ENCODE measurements at regions not wholly inside any gene's neighbourhood (a gene's known extent, or its start where the extent isn't known, plus 50 kb on each side); places are given as distances from the start of the nearest gene placed in this dataset.

DNA sequence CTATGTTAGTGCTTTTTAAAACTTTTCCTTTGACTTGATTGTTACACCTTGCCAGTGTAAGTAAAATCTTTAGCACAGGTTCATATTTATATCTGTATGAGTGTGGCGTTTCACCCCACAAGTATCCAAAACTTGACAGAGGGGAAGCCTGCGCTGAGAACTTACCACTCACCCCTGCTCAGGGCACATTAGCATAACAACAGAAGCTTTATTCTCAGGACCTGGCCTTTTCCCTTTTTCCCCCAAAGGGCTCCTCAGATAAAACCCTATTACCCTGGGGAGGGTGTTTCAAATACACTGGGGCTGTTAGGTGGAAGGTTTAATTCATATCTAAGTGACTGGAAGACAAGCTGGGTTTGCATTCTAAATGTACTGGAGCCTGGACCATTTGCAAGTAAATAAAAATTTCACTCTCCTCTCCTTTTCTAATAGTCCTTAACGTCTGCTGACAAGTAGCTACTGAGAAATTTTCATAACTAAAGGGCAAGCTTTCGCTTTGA is 276.6 kb downstream of the RNF152 start:
- DNase-seq = no peak

DNA sequence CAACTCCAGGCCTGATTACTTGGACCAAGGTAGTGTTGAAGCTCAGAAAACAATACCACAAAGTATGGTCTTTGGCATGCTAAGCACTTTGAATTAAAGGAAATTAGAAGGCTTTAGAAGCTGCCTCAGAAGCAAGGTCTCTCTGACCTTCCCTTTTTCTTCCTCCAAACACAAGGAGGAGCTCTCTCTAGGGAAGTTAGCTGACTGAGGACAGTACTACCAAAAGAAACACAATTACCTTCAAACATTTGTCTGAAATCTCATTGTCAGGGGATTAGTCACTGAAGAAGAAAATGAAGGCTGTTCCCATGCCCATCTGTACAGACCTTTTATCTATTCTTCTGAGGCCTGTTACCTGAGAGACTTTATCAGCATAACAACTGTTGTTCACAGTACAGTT is 279.3 kb downstream of the CDH20 start:
- DNase-seq = no peak

DNA sequence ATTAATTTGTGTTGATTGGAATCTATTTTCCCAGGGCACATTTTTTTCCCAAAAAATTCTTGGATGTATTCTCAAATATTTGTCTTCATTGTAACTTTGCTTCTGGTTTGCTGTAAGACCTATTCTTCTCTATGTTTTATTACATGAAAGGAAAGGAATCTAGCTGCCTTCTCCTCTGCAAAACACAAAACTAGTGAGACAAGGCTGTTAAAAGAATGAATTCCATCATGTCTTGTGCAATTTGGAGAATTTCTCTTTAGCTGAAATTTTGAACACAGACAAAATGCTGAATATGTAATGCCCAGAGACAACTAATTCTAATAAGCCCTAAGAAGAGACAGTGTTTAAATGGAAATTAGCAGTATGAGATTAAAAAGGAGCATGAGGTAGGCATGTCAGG is 275.9 kb downstream of the CDH20 start:
- no peak for DNase-seq

DNA sequence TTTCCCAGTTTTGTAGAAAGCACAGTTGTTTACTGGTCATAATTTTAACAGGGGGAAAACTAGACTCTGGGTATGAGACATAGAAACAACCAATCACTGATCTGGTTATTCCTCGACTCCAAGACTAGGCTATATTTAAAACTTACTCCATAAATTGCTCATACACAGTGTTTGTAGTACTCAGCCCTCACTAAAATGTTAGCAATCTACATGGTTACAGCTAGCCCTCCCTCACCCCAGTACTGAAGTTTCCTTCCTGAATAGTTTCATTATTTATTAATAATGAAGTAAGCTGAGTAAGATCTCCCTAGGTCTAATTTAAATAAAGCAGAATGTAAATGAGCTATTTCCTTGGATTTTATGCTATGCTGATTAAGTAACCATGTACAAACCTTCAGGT is 275.1 kb downstream of the CDH20 start:
- DNase-seq = no peak

DNA sequence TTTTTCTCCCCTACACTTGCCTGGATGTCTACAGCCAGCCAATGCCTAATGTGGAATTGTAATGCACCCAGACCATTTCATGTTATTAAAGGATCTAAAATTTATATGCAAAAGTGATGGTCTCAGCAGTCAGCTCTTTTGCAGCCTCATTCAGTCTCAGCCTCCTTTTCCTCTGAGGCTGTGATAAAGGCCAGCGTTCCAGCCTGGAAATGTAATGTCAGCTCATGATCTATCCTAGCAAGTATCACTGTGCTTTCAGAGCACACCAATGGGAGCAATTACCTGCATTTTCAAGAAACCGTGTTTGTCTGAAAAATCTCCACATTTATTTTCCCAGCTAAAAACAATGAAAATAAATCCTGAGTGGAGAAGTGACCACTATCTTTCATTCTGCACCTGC is 274.6 kb downstream of the CDH20 start:
- no peak for DNase-seq

DNA sequence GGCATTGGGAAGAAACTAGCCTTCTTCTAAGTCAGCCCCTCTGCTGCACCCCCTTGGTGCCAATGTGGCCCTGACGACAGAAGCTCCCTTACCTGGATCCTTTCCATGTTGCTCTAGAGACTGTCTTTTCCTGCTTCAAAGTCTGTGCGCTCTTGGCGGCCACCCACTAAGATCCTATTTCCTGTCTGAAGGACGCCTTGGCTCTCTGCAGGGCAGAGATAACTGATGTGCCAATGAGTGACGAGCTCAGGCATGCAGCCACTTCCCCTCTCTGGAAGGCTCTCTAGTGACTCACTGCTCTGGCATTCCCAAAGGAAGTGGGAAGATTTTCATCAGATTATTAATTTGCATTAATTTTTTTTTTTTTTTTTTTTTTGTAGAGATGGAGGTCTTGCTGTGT is 273.5 kb downstream of the CDH20 start:
- DNase-seq = no peak

DNA sequence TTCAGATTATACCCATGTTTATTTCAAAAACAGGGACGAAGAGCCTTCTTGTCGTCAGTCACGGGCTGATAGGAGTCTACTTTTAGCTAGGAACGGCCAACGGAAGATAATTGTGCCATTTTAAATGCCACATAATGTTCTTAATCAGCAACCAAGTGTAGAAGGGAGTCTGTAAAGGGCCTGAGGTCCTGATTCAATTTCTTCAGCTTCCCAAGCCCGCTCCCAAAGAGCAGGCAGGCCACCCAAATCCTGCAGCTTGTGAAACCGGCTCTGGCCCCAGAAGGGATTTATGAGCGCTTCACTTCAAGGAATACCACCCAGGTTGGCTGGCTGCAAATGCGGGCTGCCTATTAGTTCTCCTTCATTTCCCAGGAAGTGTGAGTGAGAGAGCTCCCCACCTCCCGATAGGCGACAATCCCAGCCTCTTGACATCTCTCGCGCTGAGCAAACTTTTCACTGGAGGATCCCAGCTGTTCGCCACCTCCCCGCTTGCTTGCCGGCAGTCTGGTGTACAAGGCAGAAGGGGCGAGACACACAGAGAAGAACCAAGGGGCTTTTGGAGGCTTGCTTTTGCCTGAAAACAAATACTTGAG is 272.9 kb downstream of the CDH20 start:
- peak; percentile 55 for DNase-seq

DNA sequence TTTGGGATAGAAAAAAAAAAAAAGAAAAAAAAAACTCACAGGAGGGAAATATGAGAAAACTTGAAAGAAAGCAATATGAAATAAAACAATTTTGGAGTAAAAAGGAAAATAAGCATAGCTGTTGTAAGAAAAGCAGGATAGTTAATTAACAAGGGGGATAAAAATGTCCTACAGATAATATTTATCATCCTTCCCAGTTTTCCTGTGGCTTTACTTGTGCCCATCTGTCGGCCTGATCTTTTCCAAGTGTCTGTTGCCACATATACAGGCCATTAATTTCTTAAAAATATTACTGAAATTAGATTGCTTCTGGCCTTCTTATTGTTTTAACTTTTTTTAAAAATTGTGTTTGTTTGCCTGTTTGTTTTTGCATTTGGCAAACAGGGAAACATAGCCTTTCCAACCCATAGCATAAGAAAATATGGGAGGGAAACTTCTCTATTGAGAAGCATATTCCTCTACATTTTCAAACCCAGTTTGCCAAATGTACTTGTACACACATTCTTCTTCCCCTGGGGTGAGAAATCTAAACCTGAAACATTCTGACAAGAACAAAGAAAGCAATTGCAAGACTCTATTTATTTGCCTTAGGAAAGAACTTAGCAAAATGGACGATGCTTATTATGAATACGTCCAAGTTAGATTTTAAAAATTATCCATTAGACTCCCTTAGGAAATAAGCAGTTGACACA is 272.3 kb downstream of the CDH20 start:
- no peak for DNase-seq

Measured in right kidney (tissue), 1 donor.